K562 (cell line): ENCODE measurements at regions not wholly inside any gene's neighbourhood (a gene's known extent, or its start where the extent isn't known, plus 50 kb on each side); places are given as distances from the start of the nearest gene placed in this dataset.

Experiments used
- ATAC-seq: fragments of 200-7000 bp; cut with Tn5 transposase; 3 replicates; pipeline ENCODE4 v1.9.1; 2020; ENCODE audit warnings: moderate library complexity
- BruUV-seq: library from RNA; stranded (reverse); fragments of 400-500 nt; replicated peaks from 2 replicates; lab custom pipeline; 2021; lab: Mats Ljungman, UMichigan
- CTCF ChIA-PET: fragments of 300-600 bp; formaldehyde crosslinking; extraction: SDS; loops from one replicate; lab custom pipeline; 2021; ENCODE audit warnings: low intra/inter-chr PET ratio; lab: Yijun Ruan, JAX
- POLR2A ChIA-PET: fragments of 300-600, 350-650 bp; sonication (Branson Sonifier 250); formaldehyde crosslinking; extraction: SDS; loops from one replicate; lab custom pipeline; 2021; ENCODE audit warnings: antibody characterized with exemption, inconsistent platforms; lab: Yijun Ruan, JAX
- DNase-seq, 4 experiments: peaks; one replicate each; pipeline versions ENCODE4 v3.0.0 to v3.0.0-alpha.2; 2011 to 2018; ENCODE audit warnings: low spot score in 3 of 4, mixed read lengths in 3 of 4; ENCODE audit errors: extremely low read depth in 1 of 4
- FAIRE-seq: peaks from 2 replicates; lab custom pipeline; 2011; peaks lifted over from hg19 to GRCh38; lab: Jason Lieb, UNC
- H2AFZ ChIP-seq: 2 replicates; pipeline ENCODE4 v1.6.0; 2011; ENCODE audit warnings: low read depth, low read length, control low read depth, inconsistent platforms
- H3K27ac ChIP-seq: fragments of 200-600 bp; 3 replicates; pipeline ENCODE4 v1.8.0; 2011; ENCODE audit warnings: low read depth, mild to moderate bottlenecking, control low read depth, inconsistent platforms, low read length, moderate library complexity, mixed read lengths; ENCODE audit errors: extremely low read depth
- H3K27me3 ChIP-seq, 2 experiments: fragments of 300-600 bp in 1 of 2; 2 replicates in 1 of 2; 3 replicates in 1 of 2; pipeline versions ENCODE4 v1.6.0 to v1.8.0; 2011; ENCODE audit warnings: inconsistent platforms in 2 of 2, low read length in 2 of 2, mild to moderate bottlenecking in 1 of 2, mixed read lengths in 1 of 2, moderate library complexity in 1 of 2; ENCODE audit not compliant: control insufficient read depth in 2 of 2, insufficient read depth in 2 of 2
- H3K36me3 ChIP-seq: fragments of 300-600 bp; 3 replicates; pipeline ENCODE4 v1.8.0; 2011; ENCODE audit warnings: mild to moderate bottlenecking, low read length, inconsistent platforms; ENCODE audit not compliant: control insufficient read depth, insufficient read depth
- H3K4me1 ChIP-seq, 2 experiments: fragments of 200-600 bp in 1 of 2; replicated peaks in 1 of 2; 2 replicates in 1 of 2; 3 replicates in 1 of 2; pipeline versions ENCODE4 v1.5.1 to v1.8.0; 2011; ENCODE audit warnings: inconsistent platforms in 2 of 2, low read length in 2 of 2, mild to moderate bottlenecking in 1 of 2, mixed read lengths in 1 of 2, moderate library complexity in 1 of 2; ENCODE audit not compliant: control insufficient read depth in 2 of 2, insufficient read depth in 2 of 2
- H3K4me2 ChIP-seq: 2 replicates; pipeline ENCODE4 v1.6.1; 2011; ENCODE audit warnings: low read length, control low read depth, inconsistent platforms, mixed read lengths; ENCODE audit not compliant: insufficient read depth
- H3K4me3 ChIP-seq: fragments of 200-600 bp; sonication (generic), shearing (Covaris generic); 2 replicates; pipeline ENCODE4 v1.5.1; 2016; ENCODE audit warnings: control low read depth, inconsistent platforms
- H3K79me2 ChIP-seq: fragments of 200-600 bp; 3 replicates; pipeline ENCODE4 v1.8.0; 2011; ENCODE audit warnings: low read length, inconsistent platforms; ENCODE audit not compliant: control insufficient read depth, insufficient read depth
- H3K9ac ChIP-seq, 2 experiments: 2 replicates each; pipeline versions ENCODE4 v1.6.0 to v1.6.1; 2011; ENCODE audit warnings: low read depth in 2 of 2, low read length in 2 of 2, control low read depth in 1 of 2, inconsistent platforms in 1 of 2, mild to moderate bottlenecking in 1 of 2, mixed read lengths in 1 of 2; ENCODE audit not compliant: insufficient read depth in 1 of 2
- H3K9me1 ChIP-seq: one replicate; pipeline ENCODE4 v1.6.0; 2011; ENCODE audit warnings: inconsistent platforms, mild to moderate bottlenecking, low read length, moderate library complexity; ENCODE audit not compliant: control insufficient read depth, insufficient read depth
- H3K9me3 ChIP-seq: replicated peaks from 2 replicates; pipeline ENCODE4 v1.5.1; 2011; ENCODE audit warnings: low read depth, low read length, inconsistent platforms; ENCODE audit not compliant: control insufficient read depth, insufficient read depth
- H4K20me1 ChIP-seq: replicated peaks from 2 replicates; pipeline ENCODE4 v1.6.1; 2011; ENCODE audit warnings: low read length, inconsistent platforms, mixed read lengths; ENCODE audit not compliant: control insufficient read depth, insufficient read depth
- ATF1 ChIP-seq, 2 experiments: fragments of 450-650 bp in 1 of 2; IDR thresholded peaks; 2 replicates each; pipeline ENCODE4 v1.6.1; 2016; ENCODE audit warnings: missing compliant biosample characterization in 1 of 2, missing genetic modification characterization in 1 of 2
- CBX5 ChIP-seq: IDR thresholded peaks from 2 replicates; pipeline ENCODE4 v1.6.1; 2014; ENCODE audit warnings: low read depth, borderline replicate concordance
- EHMT2 ChIP-seq: fragments of 450-650 bp; IDR thresholded peaks from 2 replicates; pipeline ENCODE4 v1.6.1; 2018; ENCODE audit warnings: antibody characterized with exemption
- HIVEP1 ChIP-seq: fragments of 250-450 bp; sonication (Bioruptor Pico); IDR thresholded peaks from 2 replicates; pipeline ENCODE4 v1.4.0; 2020; ENCODE audit warnings: mild to moderate bottlenecking
- MIER1 ChIP-seq: fragments of 450-650 bp; IDR thresholded peaks from 2 replicates; pipeline ENCODE4 v1.6.1; 2016; ENCODE audit warnings: antibody characterized with exemption, mild to moderate bottlenecking, low read depth
- PURB ChIP-seq: sonication (generic); formaldehyde crosslinking; IDR thresholded peaks from 2 replicates; pipeline ENCODE4 v1.9.0; 2021; ENCODE audit warnings: low read depth, mild to moderate bottlenecking, missing genetic modification reagents
- SOX6 ChIP-seq: fragments of 450-650 bp; IDR thresholded peaks from 2 replicates; pipeline ENCODE4 v1.6.1; 2014; ENCODE audit warnings: mild to moderate bottlenecking
- WGBS: fragments of 100-300 bp; shearing (Covaris generic); methylation state at CpG from one replicate; pipeline ENCODE4 v1.1.6; 2016; ENCODE audit warnings: low coverage, mixed read lengths; ENCODE audit not compliant: insufficient coverage; ENCODE audit errors: missing lambda C conversion rate; 5-methylcytosine and 5-hydroxymethylcytosine counted together
- in situ Hi-C: fragments of 300-500 bp; cut with MboI; formaldehyde crosslinking; loops from 4 replicates; pipeline ENCODE4 v1.15.0; 2018; ENCODE audit warnings: inconsistent platforms, mixed read lengths
- intact Hi-C: fragments of 100-400 bp; cut with micrococcal nuclease; formaldehyde crosslinking; loops from 2 replicates; pipeline ENCODE4 v1.14.2; 2022
- TF ChIP-seq, protein P1 (sequence below), 2 experiments: fragments of 450-650 bp; formaldehyde crosslinking in 1 of 2; IDR thresholded peaks; 2 replicates each; pipeline versions ENCODE4 v1.4.0 to v1.6.1; 2014 to 2020; ENCODE audit warnings: mild to moderate bottlenecking in 2 of 2, borderline replicate concordance in 1 of 2, low read depth in 1 of 2
- TF ChIP-seq, protein P2 (sequence below): sonication (generic); formaldehyde crosslinking; IDR thresholded peaks from 2 replicates; pipeline ENCODE4 v1.8.1; 2023; ENCODE audit warnings: mild to moderate bottlenecking, missing genetic modification reagents, moderate library complexity
- TF ChIP-seq, protein P3 (sequence below): sonication (generic); formaldehyde crosslinking; IDR thresholded peaks from 2 replicates; pipeline ENCODE4 v1.8.0; 2022; ENCODE audit warnings: missing genetic modification reagents, mild to moderate bottlenecking, borderline replicate concordance

DNA sequence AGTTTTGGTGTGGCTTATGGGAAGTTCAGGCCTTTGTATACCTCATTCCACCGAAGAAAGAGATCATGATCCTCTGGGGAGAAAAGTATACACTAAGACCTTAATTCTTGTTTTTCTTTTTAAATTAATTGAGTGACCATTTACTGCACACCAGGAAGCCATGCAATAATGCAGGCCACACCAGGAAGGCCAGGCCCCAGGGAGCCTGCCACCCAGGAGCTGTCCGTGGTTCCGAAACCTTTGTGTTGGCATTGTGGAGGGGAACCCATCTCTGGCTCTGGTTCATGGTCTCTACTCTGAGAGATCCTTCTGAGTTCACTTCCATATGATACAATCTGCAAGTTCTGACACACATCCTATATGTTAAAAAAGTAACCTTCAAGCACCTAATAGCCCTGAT, 291.8 kb downstream of the MIAT start:
- WGBS, result 10% methylated on average over 2 of the region's 3 CpGs
- no peaks in the 10 kb centered on the region for H3K4me1 ChIP-seq
- POLR2A ChIA-PET, result interaction anchor here (0.7 kb wide), 1 partner anchor 26 kb away, joined by 5 read pairs; no protein-coding TSS in a partner anchor
- TF ChIP-seq MIER1 (0 out of 2 replicates have a peak, but pooled peaks have one; percentile 29), SOX6 (no peak), HIVEP1 (CRISPR knock-in tag) (no peak), ATF1 (CRISPR knock-in tag; IDR thresholded peaks at IDR 0.05) (no peak), ATF1 (tag; IDR thresholded peaks at IDR 0.05) (no peak), EHMT2 (peak; percentile 75), PURB (CRISPR knock-in tag) (no peak), CBX5 (no peak)
- TF ChIP-seq, protein P1, sequence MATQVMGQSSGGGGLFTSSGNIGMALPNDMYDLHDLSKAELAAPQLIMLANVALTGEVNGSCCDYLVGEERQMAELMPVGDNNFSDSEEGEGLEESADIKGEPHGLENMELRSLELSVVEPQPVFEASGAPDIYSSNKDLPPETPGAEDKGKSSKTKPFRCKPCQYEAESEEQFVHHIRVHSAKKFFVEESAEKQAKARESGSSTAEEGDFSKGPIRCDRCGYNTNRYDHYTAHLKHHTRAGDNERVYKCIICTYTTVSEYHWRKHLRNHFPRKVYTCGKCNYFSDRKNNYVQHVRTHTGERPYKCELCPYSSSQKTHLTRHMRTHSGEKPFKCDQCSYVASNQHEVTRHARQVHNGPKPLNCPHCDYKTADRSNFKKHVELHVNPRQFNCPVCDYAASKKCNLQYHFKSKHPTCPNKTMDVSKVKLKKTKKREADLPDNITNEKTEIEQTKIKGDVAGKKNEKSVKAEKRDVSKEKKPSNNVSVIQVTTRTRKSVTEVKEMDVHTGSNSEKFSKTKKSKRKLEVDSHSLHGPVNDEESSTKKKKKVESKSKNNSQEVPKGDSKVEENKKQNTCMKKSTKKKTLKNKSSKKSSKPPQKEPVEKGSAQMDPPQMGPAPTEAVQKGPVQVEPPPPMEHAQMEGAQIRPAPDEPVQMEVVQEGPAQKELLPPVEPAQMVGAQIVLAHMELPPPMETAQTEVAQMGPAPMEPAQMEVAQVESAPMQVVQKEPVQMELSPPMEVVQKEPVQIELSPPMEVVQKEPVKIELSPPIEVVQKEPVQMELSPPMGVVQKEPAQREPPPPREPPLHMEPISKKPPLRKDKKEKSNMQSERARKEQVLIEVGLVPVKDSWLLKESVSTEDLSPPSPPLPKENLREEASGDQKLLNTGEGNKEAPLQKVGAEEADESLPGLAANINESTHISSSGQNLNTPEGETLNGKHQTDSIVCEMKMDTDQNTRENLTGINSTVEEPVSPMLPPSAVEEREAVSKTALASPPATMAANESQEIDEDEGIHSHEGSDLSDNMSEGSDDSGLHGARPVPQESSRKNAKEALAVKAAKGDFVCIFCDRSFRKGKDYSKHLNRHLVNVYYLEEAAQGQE (IDR thresholded peaks at IDR 0.05; ENCODE audit: borderline replicate concordance), result peak; percentile 91
- TF ChIP-seq, protein P1 (CRISPR knock-in tag; IDR thresholded peaks at IDR 0.05; ENCODE audit: low read depth), result peak; percentile 65; the same call in 1 of the 2 replicates
- TF ChIP-seq, protein P2, sequence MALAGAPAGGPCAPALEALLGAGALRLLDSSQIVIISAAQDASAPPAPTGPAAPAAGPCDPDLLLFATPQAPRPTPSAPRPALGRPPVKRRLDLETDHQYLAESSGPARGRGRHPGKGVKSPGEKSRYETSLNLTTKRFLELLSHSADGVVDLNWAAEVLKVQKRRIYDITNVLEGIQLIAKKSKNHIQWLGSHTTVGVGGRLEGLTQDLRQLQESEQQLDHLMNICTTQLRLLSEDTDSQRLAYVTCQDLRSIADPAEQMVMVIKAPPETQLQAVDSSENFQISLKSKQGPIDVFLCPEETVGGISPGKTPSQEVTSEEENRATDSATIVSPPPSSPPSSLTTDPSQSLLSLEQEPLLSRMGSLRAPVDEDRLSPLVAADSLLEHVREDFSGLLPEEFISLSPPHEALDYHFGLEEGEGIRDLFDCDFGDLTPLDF (CRISPR knock-in tag), result no peak
- TF ChIP-seq, protein P3, sequence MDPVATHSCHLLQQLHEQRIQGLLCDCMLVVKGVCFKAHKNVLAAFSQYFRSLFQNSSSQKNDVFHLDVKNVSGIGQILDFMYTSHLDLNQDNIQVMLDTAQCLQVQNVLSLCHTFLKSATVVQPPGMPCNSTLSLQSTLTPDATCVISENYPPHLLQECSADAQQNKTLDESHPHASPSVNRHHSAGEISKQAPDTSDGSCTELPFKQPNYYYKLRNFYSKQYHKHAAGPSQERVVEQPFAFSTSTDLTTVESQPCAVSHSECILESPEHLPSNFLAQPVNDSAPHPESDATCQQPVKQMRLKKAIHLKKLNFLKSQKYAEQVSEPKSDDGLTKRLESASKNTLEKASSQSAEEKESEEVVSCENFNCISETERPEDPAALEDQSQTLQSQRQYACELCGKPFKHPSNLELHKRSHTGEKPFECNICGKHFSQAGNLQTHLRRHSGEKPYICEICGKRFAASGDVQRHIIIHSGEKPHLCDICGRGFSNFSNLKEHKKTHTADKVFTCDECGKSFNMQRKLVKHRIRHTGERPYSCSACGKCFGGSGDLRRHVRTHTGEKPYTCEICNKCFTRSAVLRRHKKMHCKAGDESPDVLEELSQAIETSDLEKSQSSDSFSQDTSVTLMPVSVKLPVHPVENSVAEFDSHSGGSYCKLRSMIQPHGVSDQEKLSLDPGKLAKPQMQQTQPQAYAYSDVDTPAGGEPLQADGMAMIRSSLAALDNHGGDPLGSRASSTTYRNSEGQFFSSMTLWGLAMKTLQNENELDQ (CRISPR knock-in tag), result no peak

More for the DNA sequence above, 291.8 kb downstream of the MIAT start:
- Histone ChIP-seq H4K20me1 (no peaks in the 10 kb centered on the region; the same call in 1 of the 2 replicates), H3K9ac (no peak overlapping the region), H3K9me1 (no peaks in the 10 kb centered on the region), H2AFZ (no peak overlapping the region), H3K36me3 (no peaks in the 10 kb centered on the region), H3K79me2 (no peaks in the 10 kb centered on the region), H3K4me2 (no peak overlapping the region), H3K4me3 (no peak overlapping the region), H3K9me3 (no peaks in the 10 kb centered on the region), H3K27me3 (no peaks in the 10 kb centered on the region), H3K27ac (no peak overlapping the region)
- CTCF ChIA-PET, result no interaction called here
- no peak for FAIRE-seq
- ATAC-seq, result no peak
- intact Hi-C loops, result no loop called here
- no TSS peak for BruUV-seq
- DNase-seq, result peak in 2 of 4 experiments; percentile 5 to 8
- in situ Hi-C loops, result no loop called here
